ENCODE measurements at regions not wholly inside any gene's neighbourhood (a gene's known extent, or its start where the extent isn't known, plus 50 kb on each side); places are given as distances from the start of the nearest gene placed in this dataset.
"Not testable (repeated sequence)": the region's sequence is repeated elsewhere in the genome, so short reads cannot be mapped to it uniquely, and the experiment has no call there.

DNA sequence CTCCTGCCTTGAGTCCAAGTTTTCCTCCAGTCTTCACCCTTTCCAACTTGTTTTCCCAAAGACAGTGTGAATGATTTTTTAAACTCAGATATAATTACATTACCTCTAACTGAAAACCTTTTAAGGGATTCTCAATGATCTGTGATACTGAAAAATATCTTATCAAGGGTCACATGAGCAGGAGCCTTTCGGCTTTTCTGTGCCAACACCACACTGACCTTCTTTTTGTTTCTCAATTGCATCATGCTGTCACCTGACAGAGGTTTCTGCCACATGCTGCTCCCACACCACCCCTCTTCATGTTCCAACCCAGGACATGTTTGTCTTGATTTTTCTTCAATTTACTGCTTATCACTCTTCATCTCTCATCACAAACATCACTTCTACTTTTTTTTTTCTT is 820.0 kb downstream of the PRELID2 start:
- Histone ChIP-seq H3K27me3 (no peaks in the 10 kb centered on the region), H3K4me1 (ENCODE audit: low read depth) (no peaks in the 10 kb centered on the region), H3K36me3 (no peaks in the 10 kb centered on the region), H3K4me3 (no peak overlapping the region), H3K27ac (no peak overlapping the region), H3K9me3 (ENCODE audit: low read depth) (no peaks in the 10 kb centered on the region)
- DNase-seq (ENCODE audit: low read depth in 1 of 2, low spot score in 1 of 2) = no peak
- TF ChIP-seq, protein P1, sequence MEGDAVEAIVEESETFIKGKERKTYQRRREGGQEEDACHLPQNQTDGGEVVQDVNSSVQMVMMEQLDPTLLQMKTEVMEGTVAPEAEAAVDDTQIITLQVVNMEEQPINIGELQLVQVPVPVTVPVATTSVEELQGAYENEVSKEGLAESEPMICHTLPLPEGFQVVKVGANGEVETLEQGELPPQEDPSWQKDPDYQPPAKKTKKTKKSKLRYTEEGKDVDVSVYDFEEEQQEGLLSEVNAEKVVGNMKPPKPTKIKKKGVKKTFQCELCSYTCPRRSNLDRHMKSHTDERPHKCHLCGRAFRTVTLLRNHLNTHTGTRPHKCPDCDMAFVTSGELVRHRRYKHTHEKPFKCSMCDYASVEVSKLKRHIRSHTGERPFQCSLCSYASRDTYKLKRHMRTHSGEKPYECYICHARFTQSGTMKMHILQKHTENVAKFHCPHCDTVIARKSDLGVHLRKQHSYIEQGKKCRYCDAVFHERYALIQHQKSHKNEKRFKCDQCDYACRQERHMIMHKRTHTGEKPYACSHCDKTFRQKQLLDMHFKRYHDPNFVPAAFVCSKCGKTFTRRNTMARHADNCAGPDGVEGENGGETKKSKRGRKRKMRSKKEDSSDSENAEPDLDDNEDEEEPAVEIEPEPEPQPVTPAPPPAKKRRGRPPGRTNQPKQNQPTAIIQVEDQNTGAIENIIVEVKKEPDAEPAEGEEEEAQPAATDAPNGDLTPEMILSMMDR (IDR thresholded peaks at IDR 0.05; ENCODE audit: low read depth, low read length) = no peak

DNA sequence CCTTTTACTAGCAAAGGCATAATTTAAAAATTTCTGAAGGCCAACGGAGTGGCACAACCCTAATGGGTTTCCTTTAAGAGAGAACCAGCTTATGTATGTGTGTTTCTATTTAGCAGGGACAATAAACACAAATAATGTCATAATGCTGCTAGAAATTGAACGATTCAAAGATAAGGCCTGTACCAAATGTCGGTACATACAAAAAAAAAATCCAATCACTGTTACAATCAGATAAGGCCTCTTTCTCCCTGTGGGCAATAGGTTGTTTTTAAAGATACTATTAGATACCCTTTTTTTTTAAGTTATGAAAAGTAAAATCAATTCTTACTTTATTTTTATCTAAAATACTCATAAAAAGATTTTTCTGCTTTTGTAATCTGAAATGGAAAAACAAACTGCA is 821.0 kb downstream of the PRELID2 start:
- Histone ChIP-seq H3K9me3 (ENCODE audit: low read depth) (no peaks in the 10 kb centered on the region), H3K27ac (no peak overlapping the region), H3K4me3 (no peak overlapping the region), H3K36me3 (no peaks in the 10 kb centered on the region), H3K4me1 (ENCODE audit: low read depth) (no peaks in the 10 kb centered on the region), H3K27me3 (no peaks in the 10 kb centered on the region)
- no peak for DNase-seq (ENCODE audit: low read depth in 1 of 2, low spot score in 1 of 2)
- TF ChIP-seq, protein P1 (IDR thresholded peaks at IDR 0.05; ENCODE audit: low read depth, low read length) = no peak

DNA sequence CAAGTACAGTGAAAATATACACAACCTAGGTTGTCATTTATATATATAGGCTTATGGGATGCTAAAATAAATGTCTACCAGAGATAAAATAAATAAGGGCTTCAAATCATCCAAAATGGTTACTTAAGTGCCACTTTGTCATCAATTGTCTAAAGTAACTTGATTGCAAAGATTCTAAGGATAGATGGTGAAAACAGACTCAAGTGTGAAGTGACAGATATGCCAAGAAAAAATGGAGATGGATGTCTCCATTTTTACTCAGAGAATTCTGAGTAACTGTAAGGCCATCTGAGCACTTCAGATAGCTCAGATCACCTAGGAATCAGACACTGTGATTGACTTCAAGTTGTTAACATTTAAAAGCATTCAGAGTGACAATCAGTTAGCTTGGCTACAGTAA is 824.3 kb downstream of the PRELID2 start:
- Histone ChIP-seq H3K27me3 (no peaks in the 10 kb centered on the region), H3K4me1 (ENCODE audit: low read depth) (no peaks in the 10 kb centered on the region), H3K36me3 (no peaks in the 10 kb centered on the region), H3K4me3 (no peak overlapping the region), H3K9me3 (ENCODE audit: low read depth) (no peaks in the 10 kb centered on the region), H3K27ac (no peak overlapping the region)
- TF ChIP-seq, protein P1 (IDR thresholded peaks at IDR 0.05; ENCODE audit: low read depth, low read length) = no peak
- no peak for DNase-seq (ENCODE audit: low read depth in 1 of 2, low spot score in 1 of 2)

DNA sequence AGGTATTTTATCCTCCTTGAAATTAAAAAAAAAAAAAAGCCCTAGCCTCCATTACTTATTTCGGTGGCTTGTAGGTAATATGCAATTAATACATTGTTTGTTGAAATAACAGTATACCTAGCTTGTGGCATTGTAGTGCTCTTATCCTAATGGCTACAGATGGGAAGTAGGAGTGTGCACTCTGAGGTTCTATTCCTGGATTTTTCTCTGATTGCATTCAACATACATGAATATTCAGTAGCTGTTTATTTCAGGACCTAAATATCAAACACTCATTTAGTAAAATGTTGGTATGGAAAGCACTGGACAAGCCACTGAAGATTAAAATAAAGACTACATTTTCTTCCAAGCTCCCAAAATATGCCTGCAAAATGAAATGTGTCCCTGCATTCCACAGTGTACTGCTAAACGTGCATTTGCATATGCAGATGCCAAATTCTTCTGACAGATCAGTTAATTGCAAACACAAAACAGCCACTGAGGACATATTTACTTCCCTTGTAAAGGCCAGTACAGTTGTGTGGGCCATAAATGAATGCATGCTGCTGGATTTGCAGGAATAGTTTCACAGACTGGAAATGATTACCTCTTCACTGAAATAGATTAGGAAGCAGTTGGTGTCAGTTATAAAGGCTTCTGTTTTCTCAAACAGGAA is 826.1 kb downstream of the PRELID2 start:
- no peaks in the 10 kb centered on the region for H3K36me3 ChIP-seq
- H3K27me3 ChIP-seq = no peaks in the 10 kb centered on the region
- H3K4me1 ChIP-seq (ENCODE audit: low read depth) = no peaks in the 10 kb centered on the region
- H3K9me3 ChIP-seq (ENCODE audit: low read depth) = no peaks in the 10 kb centered on the region
- H3K27ac ChIP-seq = no peak overlapping the region
- DNase-seq (ENCODE audit: low read depth in 1 of 2, low spot score in 1 of 2) = no peak
- H3K4me3 ChIP-seq = no peak overlapping the region
- TF ChIP-seq, protein P1 (IDR thresholded peaks at IDR 0.05; ENCODE audit: low read depth, low read length) = no peak

DNA sequence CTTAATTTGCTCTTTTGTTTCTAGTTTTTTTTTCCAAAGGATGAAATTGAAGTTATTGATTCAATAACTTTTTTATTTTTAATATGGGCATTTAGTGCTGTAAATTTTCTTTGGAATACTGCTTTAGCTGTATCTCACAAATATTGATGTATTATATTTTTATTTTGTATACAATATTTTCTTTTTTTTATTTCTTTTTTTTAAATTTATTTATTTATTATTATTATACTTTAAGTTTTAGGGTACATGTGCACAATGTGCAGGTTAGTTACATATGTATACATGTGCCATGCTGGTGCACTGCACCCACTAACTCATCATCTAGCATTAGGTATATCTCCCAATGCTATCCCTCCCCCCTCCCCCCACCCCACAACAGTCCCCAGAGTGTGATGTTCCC is 823.7 kb downstream of the KCTD16 start:
- H3K27me3 ChIP-seq; H3K9me3 ChIP-seq (ENCODE audit: low read depth); H3K4me3 ChIP-seq; H3K36me3 ChIP-seq; H3K4me1 ChIP-seq (ENCODE audit: low read depth); DNase-seq (ENCODE audit: low read depth in 1 of 2, low spot score in 1 of 2); H3K27ac ChIP-seq: not testable (repeated sequence)

DNA sequence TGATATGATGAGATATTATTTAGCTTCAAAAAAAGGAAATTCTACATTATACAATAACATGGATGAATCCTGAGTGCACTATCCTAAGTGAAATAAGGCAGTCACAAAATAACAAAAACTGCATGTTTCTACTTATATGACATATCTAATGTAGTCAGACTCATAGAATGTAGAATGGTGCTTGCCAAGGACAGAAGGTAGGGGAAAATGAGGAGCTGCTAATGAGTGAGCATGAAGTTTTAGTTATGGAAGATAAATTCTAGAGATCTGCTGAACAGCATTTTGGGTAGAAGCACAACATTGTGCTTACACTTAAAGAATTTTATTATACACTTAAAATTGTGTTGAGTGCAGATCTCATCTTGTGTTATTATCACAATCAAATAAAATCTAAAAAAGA is 812.4 kb downstream of the KCTD16 start:
- Histone ChIP-seq H3K27ac (no peak overlapping the region), H3K27me3 (no peaks in the 10 kb centered on the region), H3K4me3 (no peak overlapping the region), H3K4me1 (ENCODE audit: low read depth) (no peaks in the 10 kb centered on the region), H3K36me3 (no peaks in the 10 kb centered on the region), H3K9me3 (ENCODE audit: low read depth) (no peaks in the 10 kb centered on the region)
- TF ChIP-seq, protein P1 (IDR thresholded peaks at IDR 0.05; ENCODE audit: low read depth, low read length) = no peak
- DNase-seq (ENCODE audit: low read depth in 1 of 2, low spot score in 1 of 2) = no peak

All from cardiac muscle cell (in vitro differentiated cells and primary cell).